ENCODE measurements at regions not wholly inside any gene's neighbourhood (a gene's known extent, or its start where the extent isn't known, plus 50 kb on each side); places are given as distances from the start of the nearest gene placed in this dataset.

DNA sequence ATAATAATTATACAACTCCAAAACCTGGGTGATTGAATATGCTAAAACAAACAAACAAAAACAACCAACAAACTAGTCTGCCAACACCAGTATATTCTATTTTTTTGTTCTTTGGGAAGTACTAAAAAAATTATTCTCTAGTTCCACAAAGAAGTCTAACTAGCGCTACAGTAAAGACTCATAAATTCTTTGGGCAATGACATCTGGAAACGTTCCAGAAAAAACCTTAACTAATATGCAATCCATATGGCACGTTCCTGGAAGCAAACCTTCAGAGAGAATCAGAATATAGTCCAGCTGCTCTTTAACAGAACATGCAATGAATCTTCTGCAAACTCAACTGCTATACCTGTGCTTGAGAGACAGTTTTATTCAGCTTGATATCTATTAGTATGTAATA lies 500.1 kb downstream of the TRAM1L1 start:
- CTCF ChIA-PET: no interaction called here

DNA sequence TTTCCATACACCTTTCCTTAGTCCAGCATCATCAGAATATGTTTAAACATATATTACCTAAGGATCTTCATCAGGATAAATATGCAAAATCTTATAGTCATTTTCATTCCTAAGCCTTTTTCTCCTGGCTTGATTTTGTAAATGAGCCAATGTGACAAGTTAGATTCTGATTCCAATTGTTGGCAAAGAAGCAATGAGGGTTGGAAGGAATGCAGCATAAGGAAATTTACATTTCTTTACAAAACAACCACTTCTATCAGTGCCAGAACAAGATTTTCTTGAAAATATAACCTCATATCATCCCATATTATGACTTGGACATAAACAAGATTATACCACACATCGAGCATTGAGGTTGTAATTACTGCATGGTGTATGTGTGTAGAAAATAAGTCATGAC lies 508.1 kb downstream of the TRAM1L1 start:
- TF ChIP-seq, protein P1, sequence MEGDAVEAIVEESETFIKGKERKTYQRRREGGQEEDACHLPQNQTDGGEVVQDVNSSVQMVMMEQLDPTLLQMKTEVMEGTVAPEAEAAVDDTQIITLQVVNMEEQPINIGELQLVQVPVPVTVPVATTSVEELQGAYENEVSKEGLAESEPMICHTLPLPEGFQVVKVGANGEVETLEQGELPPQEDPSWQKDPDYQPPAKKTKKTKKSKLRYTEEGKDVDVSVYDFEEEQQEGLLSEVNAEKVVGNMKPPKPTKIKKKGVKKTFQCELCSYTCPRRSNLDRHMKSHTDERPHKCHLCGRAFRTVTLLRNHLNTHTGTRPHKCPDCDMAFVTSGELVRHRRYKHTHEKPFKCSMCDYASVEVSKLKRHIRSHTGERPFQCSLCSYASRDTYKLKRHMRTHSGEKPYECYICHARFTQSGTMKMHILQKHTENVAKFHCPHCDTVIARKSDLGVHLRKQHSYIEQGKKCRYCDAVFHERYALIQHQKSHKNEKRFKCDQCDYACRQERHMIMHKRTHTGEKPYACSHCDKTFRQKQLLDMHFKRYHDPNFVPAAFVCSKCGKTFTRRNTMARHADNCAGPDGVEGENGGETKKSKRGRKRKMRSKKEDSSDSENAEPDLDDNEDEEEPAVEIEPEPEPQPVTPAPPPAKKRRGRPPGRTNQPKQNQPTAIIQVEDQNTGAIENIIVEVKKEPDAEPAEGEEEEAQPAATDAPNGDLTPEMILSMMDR (IDR thresholded peaks at IDR 0.05; ENCODE audit: control extremely low read depth, extremely low read depth, low read depth, missing control alignments): no peak
- POLR2A ChIA-PET: no interaction called here
- DNase-seq (ENCODE audit: extremely low spot score): no peak
- CTCF ChIA-PET: no interaction called here

More for the DNA sequence above, 500.1 kb downstream of the TRAM1L1 start:
- TF ChIP-seq, protein P1 (IDR thresholded peaks at IDR 0.05; ENCODE audit: control extremely low read depth, extremely low read depth, low read depth, missing control alignments): no peak
- POLR2A ChIA-PET: no interaction called here
- DNase-seq (ENCODE audit: extremely low spot score): no peak

DNA sequence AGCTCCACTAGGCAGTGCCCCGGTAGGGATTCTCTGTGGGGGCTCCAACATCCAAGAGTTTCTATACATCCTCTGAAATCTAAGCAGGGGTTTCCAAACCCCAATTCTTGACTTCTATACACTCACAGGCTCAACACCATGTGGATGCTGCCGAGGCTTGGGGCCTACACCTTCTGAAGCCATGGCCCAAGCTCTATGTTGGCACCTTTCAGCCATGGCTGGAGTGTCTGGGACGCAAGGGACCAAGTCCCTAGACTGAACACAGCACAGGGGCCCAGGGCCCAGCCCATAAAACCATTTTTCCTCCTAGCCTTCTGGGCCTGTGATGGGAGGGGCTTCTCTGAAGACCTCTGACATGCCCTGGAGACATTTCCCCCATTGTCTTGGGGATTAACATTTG lies 511.8 kb downstream of the TRAM1L1 start:
- DNase-seq (ENCODE audit: extremely low spot score): no peak
- CTCF ChIA-PET: no interaction called here
- POLR2A ChIA-PET: no interaction called here
- TF ChIP-seq, protein P1 (IDR thresholded peaks at IDR 0.05; ENCODE audit: control extremely low read depth, extremely low read depth, low read depth, missing control alignments): no peak

DNA sequence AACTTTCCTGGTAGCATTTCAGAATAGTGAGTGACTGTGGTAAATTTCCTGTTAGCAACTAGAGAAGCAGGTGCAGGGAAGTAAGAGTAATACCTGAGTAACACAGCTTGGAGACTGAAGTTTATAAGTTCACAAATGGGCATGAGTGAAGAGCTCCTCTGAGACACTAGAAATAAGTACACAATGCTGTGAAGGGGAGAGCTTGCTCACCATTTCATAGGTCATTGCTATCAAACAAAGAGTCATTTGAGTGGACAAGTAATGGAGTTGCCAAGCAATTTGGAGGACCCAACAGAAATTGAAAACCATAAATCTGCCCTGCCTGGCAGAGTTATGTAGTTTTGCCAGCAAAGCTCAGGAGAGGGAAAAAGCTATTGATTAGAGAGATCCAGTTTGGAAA lies 523.6 kb downstream of the TRAM1L1 start:
- no peak for DNase-seq (ENCODE audit: extremely low spot score)
- ChIA-PET POLR2A (no interaction called here), CTCF (no interaction called here)
- TF ChIP-seq, protein P1 (IDR thresholded peaks at IDR 0.05; ENCODE audit: control extremely low read depth, extremely low read depth, low read depth, missing control alignments): no peak

DNA sequence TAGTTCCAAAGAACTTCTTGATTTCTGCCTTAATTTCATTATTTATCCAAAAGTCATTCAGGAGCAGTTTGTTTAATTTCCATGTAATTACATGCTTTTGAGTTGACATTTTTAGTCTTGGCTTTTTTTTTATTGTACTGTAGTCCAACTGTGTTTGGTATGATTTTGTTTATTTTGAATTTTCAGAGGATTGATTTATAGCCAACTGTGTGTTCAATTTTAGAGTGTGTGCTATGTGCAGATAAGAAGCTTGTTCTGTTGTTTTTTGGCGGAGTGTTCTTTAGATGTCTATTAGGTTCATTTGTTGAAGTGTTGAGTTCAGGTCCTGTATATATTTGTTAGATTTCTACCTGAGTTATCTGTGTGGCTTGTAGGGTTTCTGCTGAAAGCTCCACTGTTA lies 533.6 kb downstream of the TRAM1L1 start:
- ChIA-PET CTCF (interaction anchor here (0.8 kb wide), 1 partner anchor 15 kb away, joined by 3 read pairs; no protein-coding TSS in a partner anchor), POLR2A (no interaction called here)
- TF ChIP-seq, protein P1 (IDR thresholded peaks at IDR 0.05; ENCODE audit: control extremely low read depth, extremely low read depth, low read depth, missing control alignments): no peak
- DNase-seq (ENCODE audit: extremely low spot score): no peak

DNA sequence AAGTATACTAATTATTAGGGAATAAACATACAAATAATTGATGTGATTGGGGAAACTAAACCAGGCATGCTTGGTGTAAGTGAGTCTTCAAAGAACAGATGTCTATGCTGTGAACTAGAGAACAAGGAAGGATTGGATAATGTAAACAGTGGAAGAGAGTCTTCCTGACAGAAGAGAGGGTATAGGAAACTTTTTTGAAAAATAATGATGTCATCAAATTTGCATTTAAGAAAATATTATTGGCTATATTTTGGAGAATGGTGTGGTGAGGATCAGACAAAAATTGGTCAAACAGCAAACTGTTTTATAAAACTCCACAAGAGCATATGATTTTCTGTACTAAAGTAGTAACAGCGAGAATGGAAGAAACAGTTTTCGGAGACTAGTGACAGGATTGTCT lies 537.7 kb downstream of the TRAM1L1 start:
- TF ChIP-seq, protein P1 (IDR thresholded peaks at IDR 0.05; ENCODE audit: control extremely low read depth, extremely low read depth, low read depth, missing control alignments): no peak
- POLR2A ChIA-PET: no interaction called here
- CTCF ChIA-PET: interaction anchor here (1.5 kb wide), 1 partner anchor 22 kb away, joined by 3 read pairs; no protein-coding TSS in a partner anchor
- no peak for DNase-seq (ENCODE audit: extremely low spot score)

DNA sequence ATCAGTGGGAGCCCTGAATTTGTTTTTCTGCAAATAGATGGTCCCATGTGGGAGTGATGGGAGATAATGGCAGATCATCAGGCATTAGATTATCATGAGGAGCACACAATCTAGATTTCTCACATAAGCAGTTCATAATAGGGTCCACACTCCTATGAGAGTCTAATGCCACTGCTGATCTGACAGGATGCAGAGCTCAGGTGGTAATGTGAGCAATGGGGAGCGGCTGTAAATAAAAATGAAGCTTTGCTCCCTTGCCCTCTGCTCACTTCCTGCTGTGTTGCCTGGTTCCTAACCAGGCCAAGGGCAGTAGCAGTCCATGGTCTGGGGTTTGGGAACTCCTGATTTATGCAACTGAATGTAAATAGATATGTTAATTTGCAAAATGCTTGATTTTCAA lies 538.6 kb downstream of the TRAM1L1 start:
- POLR2A ChIA-PET: no interaction called here
- DNase-seq (ENCODE audit: extremely low spot score): no peak
- CTCF ChIA-PET: no interaction called here
- TF ChIP-seq, protein P1 (IDR thresholded peaks at IDR 0.05; ENCODE audit: control extremely low read depth, extremely low read depth, low read depth, missing control alignments): no peak

Measured in GM10248 (cell line).